ENCODE measurements at regions not wholly inside any gene's neighbourhood (a gene's known extent, or its start where the extent isn't known, plus 50 kb on each side); places are given as distances from the start of the nearest gene placed in this dataset.
"Not testable (repeated sequence)": the region's sequence is repeated elsewhere in the genome, so short reads cannot be mapped to it uniquely, and the experiment has no call there.

- H3K4me1 ChIP-seq; H3K27ac ChIP-seq; H3K4me3 ChIP-seq; DNase-seq; intact Hi-C loops (cut with DNase I; ENCODE audit: low total_unique reads); H3K9me3 ChIP-seq; H3K36me3 ChIP-seq; H3K27me3 ChIP-seq: not testable (repeated sequence)
These were observed 81.6 kb downstream of the P2RY10 start for GRCh38 chrX:79026742-79027141.

- intact Hi-C loops (cut with DNase I; ENCODE audit: low total_unique reads): no loop called here
- DNase-seq: no peak
- TF ChIP-seq CTCF (IDR thresholded peaks at IDR 0.05): no peak
- H3K4me1 ChIP-seq: no peaks in the 10 kb centered on the region
- H3K4me3 ChIP-seq: no peak overlapping the region
- H3K27me3 ChIP-seq: no peaks in the 10 kb centered on the region
- no peak overlapping the region for H3K27ac ChIP-seq
- no peaks in the 10 kb centered on the region for H3K36me3 ChIP-seq
- H3K9me3 ChIP-seq: no peaks in the 10 kb centered on the region
These were observed 90.2 kb downstream of the P2RY10 start for GRCh38 chrX:79035421-79035820.

- DNase-seq: no peak
- Histone ChIP-seq H3K36me3 (no peaks in the 10 kb centered on the region), H3K4me3 (no peak overlapping the region), H3K9me3 (no peaks in the 10 kb centered on the region), H3K4me1 (no peaks in the 10 kb centered on the region), H3K27ac (no peak overlapping the region), H3K27me3 (no peaks in the 10 kb centered on the region)
- no peak for TF ChIP-seq CTCF (IDR thresholded peaks at IDR 0.05)
- intact Hi-C loops (cut with DNase I; ENCODE audit: low total_unique reads): no loop called here
These were observed 91.1 kb downstream of the P2RY10 start for GRCh38 chrX:79036157-79036880.

GRCh38 chrX:79065696-79066095, 78.8 kb upstream of the GPR174 start:
- H3K36me3 ChIP-seq: no peaks in the 10 kb centered on the region
- H3K27ac ChIP-seq: no peak overlapping the region
- H3K9me3 ChIP-seq: peaks cover 0 to 9% (median 0%) of the 10 kb centered on the region in 3 donors
- no peak for DNase-seq
- H3K4me1 ChIP-seq: no peaks in the 10 kb centered on the region
- TF ChIP-seq CTCF (IDR thresholded peaks at IDR 0.05): no peak
- H3K4me3 ChIP-seq: no peak overlapping the region
- H3K27me3 ChIP-seq: no peaks in the 10 kb centered on the region
- intact Hi-C loops (cut with DNase I; ENCODE audit: low total_unique reads): no loop called here

- Histone ChIP-seq H3K4me3 (no peak overlapping the region), H3K27ac (no peak overlapping the region), H3K9me3 (no peaks in the 10 kb centered on the region), H3K4me1 (no peaks in the 10 kb centered on the region), H3K27me3 (no peaks in the 10 kb centered on the region), H3K36me3 (no peaks in the 10 kb centered on the region)
- no peak for DNase-seq
- intact Hi-C loops (cut with DNase I; ENCODE audit: low total_unique reads): no loop called here
- TF ChIP-seq CTCF (IDR thresholded peaks at IDR 0.05): no peak
These were observed 66.4 kb upstream of the GPR174 start for GRCh38 chrX:79078114-79078513.

GRCh38 chrX:79079477-79079876, 65.0 kb upstream of the GPR174 start:
- TF ChIP-seq CTCF (IDR thresholded peaks at IDR 0.05): no peak
- no peaks in the 10 kb centered on the region for H3K36me3 ChIP-seq
- no peaks in the 10 kb centered on the region for H3K27me3 ChIP-seq
- DNase-seq: no peak
- no peak overlapping the region for H3K4me3 ChIP-seq
- no peaks in the 10 kb centered on the region for H3K4me1 ChIP-seq
- intact Hi-C loops (cut with DNase I; ENCODE audit: low total_unique reads): no loop called here
- H3K9me3 ChIP-seq: no peaks in the 10 kb centered on the region
- H3K27ac ChIP-seq: no peak overlapping the region

All from tibial artery (tissue), 4 donors.